HEK293T (cell line): ENCODE measurements at regions not wholly inside any gene's neighbourhood (a gene's known extent, or its start where the extent isn't known, plus 50 kb on each side); places are given as distances from the start of the nearest gene placed in this dataset.

Experiments
- CTCF ChIA-PET: fragments of 350-600 bp; formaldehyde crosslinking; extraction: SDS; loops from one replicate; lab custom pipeline; 2021; ENCODE audit warnings: antibody characterized with exemption, inconsistent platforms; lab: Yijun Ruan, JAX
- POLR2A ChIA-PET: fragments of 350-600 bp; formaldehyde crosslinking; extraction: SDS; loops from one replicate; lab custom pipeline; 2020; ENCODE audit warnings: antibody characterized with exemption, inconsistent platforms; lab: Yijun Ruan, JAX
- DNase-seq: peaks from one replicate; pipeline ENCODE4 v3.0.0; 2012; ENCODE audit warnings: mixed read lengths; ENCODE audit errors: extremely low spot score
- ARNT ChIP-seq: fragments of 450-650 bp; IDR thresholded peaks from 2 replicates; pipeline ENCODE4 v1.6.1; 2017; ENCODE audit warnings: mild to moderate bottlenecking
- BHLHE40 ChIP-seq: fragments of 450-650 bp; IDR thresholded peaks from 2 replicates; pipeline ENCODE4 v1.6.1; 2016; ENCODE audit warnings: mild to moderate bottlenecking, moderate library complexity, borderline replicate concordance
- CTBP1 ChIP-seq: fragments of 450-650 bp; IDR thresholded peaks from 2 replicates; pipeline ENCODE4 v1.6.1; 2016; ENCODE audit warnings: borderline replicate concordance
- ELF4 ChIP-seq: fragments of 450-650 bp; IDR thresholded peaks from 2 replicates; pipeline ENCODE4 v1.6.1; 2017; ENCODE audit warnings: antibody characterized with exemption
- FOXA1 ChIP-seq: fragments of 450-650 bp; IDR thresholded peaks from 2 replicates; pipeline ENCODE4 v1.6.1; 2016; ENCODE audit warnings: mild to moderate bottlenecking
- FOXK2 ChIP-seq: fragments of 450-650 bp; IDR thresholded peaks from 2 replicates; pipeline ENCODE4 v1.6.1; 2016; ENCODE audit warnings: mild to moderate bottlenecking
- FOXM1 ChIP-seq: fragments of 450-650 bp; IDR thresholded peaks from 2 replicates; pipeline ENCODE4 v1.6.1; 2017; ENCODE audit warnings: mild to moderate bottlenecking, borderline replicate concordance
- HDGF ChIP-seq: fragments of 450-650 bp; IDR thresholded peaks from 2 replicates; pipeline ENCODE4 v1.6.1; 2017; ENCODE audit warnings: antibody characterized with exemption, borderline replicate concordance
- L3MBTL2 ChIP-seq: fragments of 450-650 bp; conservative IDR thresholded peaks from 2 replicates; pipeline ENCODE4 v1.6.1; 2016; ENCODE audit warnings: mild to moderate bottlenecking
- LEF1 ChIP-seq: fragments of 450-650 bp; IDR thresholded peaks from 2 replicates; pipeline ENCODE4 v1.6.1; 2017; ENCODE audit warnings: mild to moderate bottlenecking, borderline replicate concordance
- NFRKB ChIP-seq: fragments of 450-650 bp; IDR thresholded peaks from 2 replicates; pipeline ENCODE4 v1.6.1; 2016; ENCODE audit warnings: mild to moderate bottlenecking, moderate library complexity
- SP1 ChIP-seq: fragments of 450-650 bp; IDR thresholded peaks from 2 replicates; pipeline ENCODE4 v1.6.1; 2017
- SUZ12 ChIP-seq: fragments of 450-650 bp; IDR thresholded peaks from 2 replicates; pipeline ENCODE4 v1.6.1; 2016; ENCODE audit warnings: mild to moderate bottlenecking
- TARDBP ChIP-seq: fragments of 450-650 bp; IDR thresholded peaks from 2 replicates; pipeline ENCODE4 v1.6.1; 2016
- ZNF384 ChIP-seq: fragments of 450-650 bp; IDR thresholded peaks from 2 replicates; pipeline ENCODE4 v1.6.1; 2016
- TF ChIP-seq, protein P1 (sequence below): fragments of 450-650 bp; IDR thresholded peaks from 2 replicates; pipeline ENCODE4 v1.6.1; 2016

DNA sequence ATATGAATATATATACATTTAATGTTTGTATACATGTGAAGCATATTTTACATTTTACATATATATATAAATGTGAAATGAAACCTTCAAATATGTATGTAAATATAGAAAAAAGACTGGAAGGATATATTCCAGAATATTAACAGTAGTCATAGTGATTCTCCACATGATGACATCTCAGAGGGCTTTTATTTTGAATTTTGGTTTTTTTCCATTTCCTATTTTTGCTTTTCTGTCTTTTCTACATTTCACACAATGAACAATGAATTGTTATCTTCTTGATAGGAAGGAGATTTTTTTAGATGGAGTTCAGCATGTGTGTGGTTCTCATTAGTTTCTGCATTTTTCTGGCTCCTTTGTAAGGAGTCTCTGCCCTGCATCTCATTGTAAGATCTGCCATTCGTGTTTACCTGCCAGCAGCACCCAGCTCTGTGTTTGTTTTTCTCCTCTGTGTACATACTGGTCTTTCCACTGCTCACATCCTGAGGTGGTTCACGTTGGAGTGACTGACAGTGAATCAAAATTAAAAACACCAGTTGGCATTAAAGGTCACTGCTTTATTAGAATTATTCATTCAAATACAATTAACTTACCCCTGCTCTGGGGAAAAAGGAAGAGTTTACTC is 425.3 kb upstream of the MDFIC2 start:
- POLR2A ChIA-PET, result interaction anchor here (0.5 kb wide), 1 partner anchor 1443 kb away, joined by 3 read pairs; no protein-coding TSS in a partner anchor
- DNase-seq, result no peak
- TF ChIP-seq FOXM1, result no peak
- TF ChIP-seq HDGF, result no peak
- no peak for TF ChIP-seq ARNT
- no peak for TF ChIP-seq LEF1
- no peak for TF ChIP-seq BHLHE40
- CTCF ChIA-PET, result no interaction called here

DNA sequence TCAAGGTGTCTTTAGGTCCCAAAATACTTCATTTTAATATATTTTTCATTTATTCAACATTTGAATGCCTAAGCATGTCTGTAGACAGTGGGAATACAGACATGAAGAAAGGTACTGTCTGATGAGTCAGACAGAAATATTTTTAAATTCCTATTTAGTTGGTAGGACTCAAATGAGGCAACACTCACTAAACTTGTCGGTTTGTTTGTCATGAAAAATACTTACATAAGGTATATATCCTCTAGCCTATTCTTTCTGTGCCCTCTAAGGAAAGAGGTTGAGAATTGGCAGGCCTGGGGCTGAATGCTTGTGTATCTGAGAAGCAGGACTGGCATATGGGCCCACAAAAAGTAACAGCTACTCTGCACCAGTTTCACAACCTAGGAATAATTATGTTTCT is 423.6 kb upstream of the MDFIC2 start:
- no peak for TF ChIP-seq ARNT
- no peak for TF ChIP-seq LEF1
- no peak for TF ChIP-seq L3MBTL2
- CTCF ChIA-PET, result no interaction called here
- no peak for DNase-seq
- POLR2A ChIA-PET, result no interaction called here

DNA sequence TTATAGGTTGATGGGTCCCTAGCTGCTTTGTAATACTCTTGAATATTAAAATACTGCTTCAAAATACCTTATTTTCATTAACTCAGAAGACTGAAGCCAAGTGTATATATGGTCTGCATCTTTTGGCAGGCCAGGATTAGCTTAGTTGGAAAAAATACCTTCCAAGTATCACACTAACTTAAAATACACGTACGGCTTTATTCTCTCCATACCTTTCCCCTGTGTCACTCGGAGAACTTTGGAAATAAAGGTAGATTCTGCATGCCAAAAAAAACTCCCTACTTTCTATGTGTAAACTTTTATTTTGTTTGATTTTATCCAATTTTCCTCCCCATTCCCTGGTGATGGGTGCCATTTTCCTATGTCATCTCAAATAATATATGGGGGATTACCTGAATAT is 422.3 kb upstream of the MDFIC2 start:
- DNase-seq, result no peak

DNA sequence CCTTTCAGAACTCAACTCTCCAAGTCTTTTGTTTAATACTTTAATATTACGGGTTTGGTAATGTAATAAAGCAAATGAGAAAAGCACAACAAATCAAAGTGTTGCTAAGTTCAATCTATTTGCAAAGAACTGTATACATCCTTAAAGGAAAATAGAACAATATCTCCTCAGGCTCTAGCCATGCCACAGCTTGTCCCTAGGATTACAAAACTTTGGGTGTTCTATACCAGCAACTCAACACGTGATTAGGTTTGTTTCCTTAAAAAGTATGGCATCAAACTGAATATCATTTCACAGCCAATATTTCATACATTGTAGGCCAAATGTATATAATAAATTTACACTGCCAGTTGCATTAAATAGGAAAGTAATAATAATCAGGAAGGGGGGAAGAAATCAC is 418.6 kb upstream of the MDFIC2 start:
- ChIA-PET CTCF (no interaction called here), POLR2A (no interaction called here)
- DNase-seq, result no peak
- TF ChIP-seq ARNT (no peak), ZNF384 (no peak), SUZ12 (no peak), ELF4 (no peak), NFRKB (no peak), FOXA1 (no peak), FOXM1 (no peak), TARDBP (no peak), SP1 (no peak), CTBP1 (no peak), BHLHE40 (no peak), LEF1 (no peak), FOXK2 (no peak), HDGF (no peak), L3MBTL2 (no peak)
- TF ChIP-seq, protein P1, sequence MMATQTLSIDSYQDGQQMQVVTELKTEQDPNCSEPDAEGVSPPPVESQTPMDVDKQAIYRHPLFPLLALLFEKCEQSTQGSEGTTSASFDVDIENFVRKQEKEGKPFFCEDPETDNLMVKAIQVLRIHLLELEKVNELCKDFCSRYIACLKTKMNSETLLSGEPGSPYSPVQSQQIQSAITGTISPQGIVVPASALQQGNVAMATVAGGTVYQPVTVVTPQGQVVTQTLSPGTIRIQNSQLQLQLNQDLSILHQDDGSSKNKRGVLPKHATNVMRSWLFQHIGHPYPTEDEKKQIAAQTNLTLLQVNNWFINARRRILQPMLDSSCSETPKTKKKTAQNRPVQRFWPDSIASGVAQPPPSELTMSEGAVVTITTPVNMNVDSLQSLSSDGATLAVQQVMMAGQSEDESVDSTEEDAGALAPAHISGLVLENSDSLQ, result no peak

More for the DNA sequence above, 422.3 kb upstream of the MDFIC2 start:
- ChIA-PET POLR2A (no interaction called here), CTCF (no interaction called here)
- TF ChIP-seq L3MBTL2 (no peak), ARNT (no peak), LEF1 (no peak), FOXA1 (no peak), TARDBP (no peak), SP1 (no peak), CTBP1 (no peak), BHLHE40 (no peak)
- TF ChIP-seq, protein P1, result no peak

DNA sequence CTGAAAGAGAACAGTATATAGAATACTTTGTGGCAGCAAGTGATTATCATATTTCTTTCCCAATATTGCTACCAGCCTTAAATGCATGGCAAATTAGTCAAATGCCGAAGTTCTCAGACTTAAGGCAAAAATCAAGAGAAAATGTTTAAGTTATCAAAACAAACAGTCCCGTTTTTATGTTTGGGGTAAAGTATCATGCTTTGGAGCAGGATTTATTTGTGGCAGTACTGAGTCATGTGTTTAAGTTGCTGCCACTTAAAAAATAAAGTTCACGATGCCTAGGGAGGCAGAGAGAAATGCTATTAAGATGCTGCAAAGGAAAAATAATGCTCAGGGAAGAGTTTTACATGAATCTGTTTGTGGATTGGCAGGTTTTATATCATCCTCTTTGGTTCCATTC is 417.4 kb upstream of the MDFIC2 start:
- DNase-seq, result no peak
- ChIA-PET POLR2A (no interaction called here), CTCF (no interaction called here)
- TF ChIP-seq NFRKB, result no peak
- no peak for TF ChIP-seq FOXA1

DNA sequence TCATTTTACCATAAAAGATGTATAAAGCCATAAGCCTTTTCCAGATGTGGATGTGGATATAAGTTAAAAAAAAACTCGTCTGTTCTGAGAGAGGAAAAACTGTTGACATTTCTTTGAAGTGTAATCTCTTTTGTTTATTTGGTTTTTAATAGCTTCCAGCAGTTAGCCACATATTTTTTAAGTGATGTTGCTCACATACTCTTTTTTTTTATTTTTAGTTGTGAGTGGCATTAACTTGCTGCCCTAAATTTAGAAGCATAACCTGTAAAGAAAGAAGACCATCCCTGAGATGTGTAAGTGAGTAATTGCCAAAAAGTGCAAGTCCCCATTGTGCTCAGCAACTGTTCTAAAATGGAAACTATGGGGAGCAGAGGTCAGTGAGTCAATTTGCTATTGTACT is 415.9 kb upstream of the MDFIC2 start:
- no peak for TF ChIP-seq LEF1
- no peak for TF ChIP-seq FOXK2
- no peak for TF ChIP-seq FOXM1
- TF ChIP-seq FOXA1, result no peak
- no peak for TF ChIP-seq NFRKB
- no peak for TF ChIP-seq TARDBP
- TF ChIP-seq CTBP1, result no peak
- TF ChIP-seq HDGF, result no peak
- ChIA-PET POLR2A (no interaction called here), CTCF (interaction anchor here (0.6 kb wide), 1 partner anchor 859 kb away, joined by 6 read pairs; no protein-coding TSS in a partner anchor)
- DNase-seq, result no peak

DNA sequence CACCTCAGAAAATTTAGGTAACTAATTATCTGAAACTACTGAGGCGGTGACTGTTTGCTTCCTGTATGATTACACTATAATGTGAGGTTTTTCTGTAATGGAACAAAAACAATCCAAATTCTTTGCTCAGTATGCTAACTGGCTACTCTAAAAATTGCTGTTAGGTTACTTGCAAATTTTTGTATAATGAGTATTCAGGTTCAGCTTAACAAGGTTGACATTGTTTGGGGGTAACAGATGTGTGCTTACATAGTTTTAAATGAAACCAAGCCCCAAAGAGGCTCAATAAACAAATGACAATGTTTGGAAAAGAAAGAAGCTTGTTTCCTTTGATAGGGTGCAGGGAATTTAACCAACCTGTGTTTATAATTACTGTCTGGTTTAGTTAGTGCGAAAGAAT is 414.5 kb upstream of the MDFIC2 start:
- CTCF ChIA-PET, result no interaction called here
- no peak for TF ChIP-seq SP1
- no peak for TF ChIP-seq FOXA1
- TF ChIP-seq SUZ12, result no peak
- TF ChIP-seq FOXM1, result no peak
- no peak for TF ChIP-seq LEF1
- TF ChIP-seq BHLHE40, result no peak
- no peak for TF ChIP-seq ARNT
- TF ChIP-seq L3MBTL2, result no peak
- no peak for TF ChIP-seq ZNF384
- no peak for TF ChIP-seq ELF4
- TF ChIP-seq FOXK2, result no peak
- no peak for TF ChIP-seq TARDBP
- TF ChIP-seq NFRKB, result no peak
- TF ChIP-seq CTBP1, result no peak
- TF ChIP-seq, protein P1, result no peak
- DNase-seq, result no peak
- POLR2A ChIA-PET, result no interaction called here
